ENCODE measurements at regions not wholly inside any gene's neighbourhood (a gene's known extent, or its start where the extent isn't known, plus 50 kb on each side); places are given as distances from the start of the nearest gene placed in this dataset.

GRCh38 chr5:126357585-126358342 is 65.4 kb upstream of the GRAMD2B start:
- H3K27me3 ChIP-seq (ENCODE audit: control insufficient read depth in 4 of 4, insufficient read depth in 4 of 4, low read length in 3 of 4), result no peaks in the 10 kb centered on the region
- H3K9me3 ChIP-seq (ENCODE audit: control insufficient read depth in 4 of 4, low read length in 3 of 4), result no peaks in the 10 kb centered on the region
- peak overlapping the region; percentile 57 to 59 for H3K27ac ChIP-seq (ENCODE audit: low read depth in 1 of 2, low read length in 2 of 2)
- peak; percentile 29 for TF ChIP-seq MAX (IDR thresholded peaks at IDR 0.05)
- TF ChIP-seq HNF4A (conservative IDR thresholded peaks at IDR 0.05), result peak; percentile 56 to 69
- no peak for TF ChIP-seq TAF1 (conservative IDR thresholded peaks at IDR 0.05)
- TF ChIP-seq YY1 (IDR thresholded peaks at IDR 0.05), result peak; percentile 83
- TF ChIP-seq REST (IDR thresholded peaks at IDR 0.05), result peak; percentile 32
- peak; percentile 34 to 62 for TF ChIP-seq RAD21 (IDR thresholded peaks at IDR 0.05)
- no peak for TF ChIP-seq EGR1 (IDR thresholded peaks at IDR 0.05; ENCODE audit: low read depth in 2 of 2)
- peak; percentile 42 for TF ChIP-seq HNF4G (IDR thresholded peaks at IDR 0.05)
- no peak for TF ChIP-seq FOXA2 (IDR thresholded peaks at IDR 0.05)
- TF ChIP-seq RXRA (IDR thresholded peaks at IDR 0.05), result peak; percentile 53 to 71
- TF ChIP-seq SP1 (IDR thresholded peaks at IDR 0.05), result no peak
- no peak for TF ChIP-seq ZBTB33 (IDR thresholded peaks at IDR 0.05)
- no peak overlapping the region for H3K4me3 ChIP-seq (ENCODE audit: low read depth in 1 of 3, low read length in 3 of 3)
- H3K4me1 ChIP-seq (ENCODE audit: control insufficient read depth in 4 of 4, insufficient read depth in 4 of 4, low read length in 3 of 4), result peaks cover 1 to 28% (median 17%) of the 10 kb centered on the region in 4 donors
- no peaks in the 10 kb centered on the region for H3K36me3 ChIP-seq (ENCODE audit: control insufficient read depth in 4 of 4, insufficient read depth in 3 of 4, low read depth in 1 of 4, low read length in 3 of 4)
- 32% methylated on average over 4 of the region's 4 CpGs for WGBS
- H3K9ac ChIP-seq (ENCODE audit: low read depth in 1 of 2, low read length in 2 of 2), result no peak overlapping the region
- no peak for DNase-seq (ENCODE audit: low spot score)

- Histone ChIP-seq H3K36me3 (ENCODE audit: control insufficient read depth in 4 of 4, insufficient read depth in 3 of 4, low read depth in 1 of 4, low read length in 3 of 4) (no peaks in the 10 kb centered on the region), H3K9me3 (ENCODE audit: control insufficient read depth in 4 of 4, low read length in 3 of 4) (no peaks in the 10 kb centered on the region), H3K4me1 (ENCODE audit: control insufficient read depth in 4 of 4, insufficient read depth in 4 of 4, low read length in 3 of 4) (peaks cover 1 to 34% (median 19%) of the 10 kb centered on the region in 4 donors), H3K27me3 (ENCODE audit: control insufficient read depth in 4 of 4, insufficient read depth in 4 of 4, low read length in 3 of 4) (no peaks in the 10 kb centered on the region), H3K9ac (ENCODE audit: low read depth in 1 of 2, low read length in 2 of 2) (no peak overlapping the region), H3K4me3 (ENCODE audit: low read depth in 1 of 3, low read length in 3 of 3) (no peak overlapping the region), H3K27ac (ENCODE audit: low read depth in 1 of 2, low read length in 2 of 2) (no peak overlapping the region)
- 87% methylated on average over 4 of the region's 4 CpGs for WGBS
- DNase-seq (ENCODE audit: low spot score), result no peak
- TF ChIP-seq RXRA (IDR thresholded peaks at IDR 0.05) (no peak), HNF4G (IDR thresholded peaks at IDR 0.05) (no peak)
These were observed 64.7 kb upstream of the GRAMD2B start for GRCh38 chr5:126358525-126358924.

GRCh38 chr5:126359884-126360283 is 63.3 kb upstream of the GRAMD2B start:
- no peak overlapping the region for H3K9ac ChIP-seq (ENCODE audit: low read depth in 1 of 2, low read length in 2 of 2)
- H3K4me1 ChIP-seq (ENCODE audit: control insufficient read depth in 4 of 4, insufficient read depth in 4 of 4, low read length in 3 of 4), result peaks cover 0 to 37% (median 20%) of the 10 kb centered on the region in 4 donors
- H3K9me3 ChIP-seq (ENCODE audit: control insufficient read depth in 4 of 4, low read length in 3 of 4), result no peaks in the 10 kb centered on the region
- no peaks in the 10 kb centered on the region for H3K36me3 ChIP-seq (ENCODE audit: control insufficient read depth in 4 of 4, insufficient read depth in 3 of 4, low read depth in 1 of 4, low read length in 3 of 4)
- WGBS, result 89% methylated on average over 6 of the region's 6 CpGs
- no peak overlapping the region for H3K27ac ChIP-seq (ENCODE audit: low read depth in 1 of 2, low read length in 2 of 2)
- H3K27me3 ChIP-seq (ENCODE audit: control insufficient read depth in 4 of 4, insufficient read depth in 4 of 4, low read length in 3 of 4), result no peaks in the 10 kb centered on the region
- no peak for TF ChIP-seq GABPA (IDR thresholded peaks at IDR 0.05 in 1 of 2, conservative IDR thresholded peaks at IDR 0.05 in 1 of 2)
- TF ChIP-seq NR2F2 (IDR thresholded peaks at IDR 0.05), result no peak
- no peak for TF ChIP-seq HNF4A (conservative IDR thresholded peaks at IDR 0.05)
- TF ChIP-seq FOXA2 (IDR thresholded peaks at IDR 0.05), result no peak
- TF ChIP-seq ATF3 (IDR thresholded peaks at IDR 0.05), result no peak
- TF ChIP-seq SP1 (IDR thresholded peaks at IDR 0.05), result no peak
- TF ChIP-seq ZBTB33 (IDR thresholded peaks at IDR 0.05), result no peak
- no peak for TF ChIP-seq EGR1 (IDR thresholded peaks at IDR 0.05; ENCODE audit: low read depth in 2 of 2)
- no peak for DNase-seq (ENCODE audit: low spot score)
- no peak overlapping the region for H3K4me3 ChIP-seq (ENCODE audit: low read depth in 1 of 3, low read length in 3 of 3)

All from liver (tissue), 7 donors.